Middle frontal gyrus (tissue), 1 donor: ENCODE measurements at regions not wholly inside any gene's neighbourhood (a gene's known extent, or its start where the extent isn't known, plus 50 kb on each side); places are given as distances from the start of the nearest gene placed in this dataset.

Source experiments
- DNase-seq: peaks from one replicate; pipeline ENCODE4 v3.0.0-alpha.2; 2015; ENCODE audit warnings: low spot score; ENCODE audit errors: extremely low spot score

DNA sequence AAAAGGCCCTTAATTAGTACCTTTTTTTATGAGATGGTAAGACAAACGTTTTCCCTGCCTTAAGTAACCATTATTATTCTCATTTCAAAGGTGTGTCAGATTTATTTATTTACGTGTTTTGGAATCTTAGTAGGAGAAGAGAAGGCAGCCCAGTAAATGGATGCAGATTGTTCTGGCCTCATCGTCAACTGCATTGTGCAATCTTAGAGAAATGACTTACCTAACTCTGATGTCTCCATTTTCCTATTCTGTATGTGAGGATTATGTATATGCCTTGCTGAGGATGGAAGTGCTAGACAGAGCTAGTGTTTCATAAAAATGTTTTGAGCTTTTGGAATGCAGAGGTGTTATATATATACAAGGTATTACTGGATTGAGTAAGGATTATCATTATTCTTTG lies 97.0 kb upstream of the JAG1 start:
- DNase-seq = no peak

DNA sequence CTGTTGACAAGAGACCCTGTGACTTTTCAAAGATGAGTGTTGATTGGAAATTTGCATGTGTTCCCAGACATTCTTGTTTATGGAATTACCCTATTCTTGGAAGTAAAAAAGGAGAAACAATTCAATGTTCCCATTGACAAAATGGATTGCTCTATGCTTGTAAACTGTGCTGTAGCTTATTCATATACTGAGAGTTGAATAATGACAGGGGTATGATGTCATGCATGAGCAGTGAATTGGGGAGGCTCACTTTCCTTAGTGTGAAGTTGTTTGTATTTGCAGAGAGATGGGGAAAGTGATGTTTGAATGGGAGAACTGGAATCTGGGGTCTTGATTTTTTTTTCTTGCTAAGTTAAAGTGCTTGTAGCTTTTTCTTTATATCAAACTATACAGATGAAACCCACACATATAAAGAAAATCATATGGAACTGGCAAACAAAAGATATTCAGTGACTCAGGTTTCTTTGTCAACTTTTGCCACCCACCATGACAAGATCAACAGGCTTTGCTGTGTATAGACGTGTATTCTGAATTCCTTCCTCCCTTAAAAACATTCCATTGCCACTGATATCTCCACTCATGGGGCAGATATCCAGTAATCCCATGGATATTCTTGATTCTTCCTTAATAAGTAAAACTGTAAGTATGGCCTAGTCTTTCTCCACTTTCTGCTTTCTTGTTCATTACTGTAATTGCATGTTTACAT lies 97.8 kb upstream of the JAG1 start:
- no peak for DNase-seq

DNA sequence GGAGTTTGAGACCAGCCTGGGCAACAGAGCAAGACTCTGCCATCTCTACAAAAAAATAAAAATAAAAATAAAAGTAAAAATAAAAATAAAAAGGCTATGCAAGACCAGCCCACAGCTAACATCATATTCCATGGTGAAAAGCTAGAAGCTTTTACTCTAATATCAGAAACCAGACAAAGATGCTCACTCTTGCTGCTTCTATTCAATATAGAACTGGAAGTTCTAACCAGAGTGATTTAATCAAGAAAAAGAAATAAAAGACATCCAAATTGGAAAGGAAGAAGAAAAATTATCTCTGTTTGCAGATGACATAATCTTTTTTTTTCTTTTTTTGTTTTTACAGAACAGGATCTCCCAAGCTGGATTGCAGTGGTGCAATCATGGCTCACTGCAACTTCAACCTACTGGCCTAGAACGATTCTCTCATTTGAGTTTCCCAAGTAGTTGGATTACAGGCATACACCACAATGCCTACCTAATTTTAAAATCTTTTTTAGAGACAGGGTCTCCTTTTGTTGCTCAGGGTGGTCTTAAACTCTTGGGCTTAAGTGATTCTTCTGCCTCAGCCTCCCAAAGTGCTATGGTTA lies 100.7 kb upstream of the JAG1 start:
- no peak for DNase-seq

DNA sequence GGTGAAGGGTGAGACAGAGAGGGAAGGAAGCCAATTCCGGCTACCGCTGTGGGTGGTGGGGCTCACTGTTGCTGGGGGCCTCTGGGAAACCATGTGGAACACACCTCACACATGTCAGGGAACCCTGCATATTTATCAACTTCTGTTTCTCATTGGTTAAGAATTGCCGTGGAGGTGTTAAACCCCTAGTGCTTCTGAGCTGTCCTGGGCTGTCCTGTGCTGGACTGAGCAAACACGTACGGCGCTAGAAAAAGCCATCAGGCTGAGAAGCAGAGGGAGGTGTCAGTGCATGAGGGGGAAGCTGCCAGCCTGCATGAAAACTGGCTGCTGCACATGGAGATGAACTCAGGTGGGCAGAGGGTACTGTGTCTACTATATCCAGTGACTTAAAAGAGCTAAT lies 103.9 kb upstream of the JAG1 start:
- no peak for DNase-seq

DNA sequence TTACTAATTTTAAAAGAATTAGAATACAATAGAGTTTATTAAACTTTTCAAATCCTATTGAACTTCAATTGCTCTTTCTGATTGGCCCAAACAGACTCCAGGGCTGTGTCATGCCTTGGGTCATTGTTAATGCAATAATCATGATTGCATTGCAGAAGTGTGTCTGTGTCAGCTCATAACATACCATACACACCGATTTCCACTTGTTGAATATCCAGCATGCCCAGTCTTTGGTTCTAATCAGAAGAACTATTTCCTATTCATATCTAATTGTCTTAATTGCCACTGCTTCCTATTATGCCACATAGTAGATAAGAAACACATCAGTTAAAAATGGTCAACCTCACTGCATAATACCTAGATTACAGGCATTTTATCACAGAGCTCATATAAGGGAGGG lies 106.1 kb upstream of the JAG1 start:
- no peak for DNase-seq

DNA sequence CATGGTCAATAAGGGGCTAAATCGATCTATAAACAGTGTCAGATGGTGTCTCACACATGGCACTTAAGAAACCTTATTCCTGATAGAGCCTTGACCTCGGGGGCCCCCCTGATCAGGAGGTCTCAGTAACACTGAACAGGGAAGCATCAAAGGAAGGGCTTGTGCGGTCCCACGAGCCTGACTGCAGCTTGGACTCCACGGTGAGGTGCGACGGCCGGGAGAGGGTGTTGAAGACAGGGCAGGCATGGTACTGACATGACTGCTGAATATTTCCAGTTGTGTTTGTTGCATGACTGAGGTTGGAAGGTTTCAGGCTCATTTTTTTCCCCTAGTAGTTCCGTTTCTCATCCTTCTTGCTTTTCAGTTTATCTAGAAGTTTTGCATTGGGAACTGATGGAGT lies 107.1 kb upstream of the JAG1 start:
- no peak for DNase-seq

DNA sequence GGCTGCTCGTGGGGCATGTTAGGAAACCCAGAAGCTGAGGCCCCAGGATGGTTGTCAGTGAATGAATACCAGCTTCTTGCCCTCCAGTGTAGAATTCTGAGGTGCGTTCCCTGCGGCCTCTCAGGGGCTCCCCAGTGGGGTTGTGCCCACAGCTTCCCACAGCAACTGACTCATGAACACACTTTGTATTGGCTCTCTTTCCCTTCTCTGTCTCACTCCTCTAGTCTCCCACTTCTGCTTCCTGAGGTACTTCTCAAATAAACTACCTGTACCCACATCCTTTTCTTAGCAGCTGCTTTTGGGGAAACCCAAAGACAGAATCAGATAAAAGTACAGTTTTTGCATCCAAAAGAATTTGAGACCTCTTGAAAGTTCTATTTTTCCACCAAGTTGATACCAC lies 107.7 kb upstream of the JAG1 start:
- no peak for DNase-seq

DNA sequence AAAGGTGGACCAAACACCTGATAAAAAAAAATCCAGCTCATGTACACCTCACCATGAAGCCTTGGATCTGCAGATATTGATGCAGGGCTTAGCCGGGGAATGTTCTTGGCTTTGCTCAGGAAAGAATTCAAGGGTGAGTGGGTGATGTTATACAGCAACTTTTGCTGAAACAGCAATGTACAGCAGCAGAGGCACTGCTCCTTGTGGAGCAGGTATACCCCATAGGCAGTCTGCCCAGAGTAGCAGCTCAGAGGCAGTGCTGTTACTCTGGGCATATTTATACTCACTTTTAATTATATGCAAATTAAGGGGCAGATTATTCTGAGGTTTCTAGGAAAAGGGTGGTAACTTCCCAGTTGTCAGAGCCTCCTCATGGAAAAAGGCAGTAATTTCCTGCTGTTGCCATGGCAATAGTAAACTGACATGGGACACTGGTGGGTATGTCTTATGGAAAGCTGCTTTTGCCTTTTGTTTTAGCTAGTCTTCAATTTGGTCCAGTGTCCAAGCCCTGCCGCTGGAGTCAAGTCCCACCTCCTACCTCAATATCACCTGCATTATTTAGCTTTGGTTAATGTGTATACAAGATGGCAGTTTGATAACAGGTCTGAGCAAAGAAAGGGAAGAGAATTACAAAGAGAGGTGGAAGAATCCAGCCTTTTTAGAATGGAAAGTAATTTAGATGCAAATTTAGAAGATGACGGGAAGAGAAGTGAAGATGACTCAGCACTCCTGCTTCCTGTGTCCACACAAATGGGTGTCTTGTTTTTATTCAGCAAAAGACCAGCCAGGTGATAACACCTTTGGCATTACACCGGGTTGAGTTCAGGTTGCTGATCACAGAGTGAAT lies 110.1 kb upstream of the JAG1 start:
- DNase-seq = no peak

DNA sequence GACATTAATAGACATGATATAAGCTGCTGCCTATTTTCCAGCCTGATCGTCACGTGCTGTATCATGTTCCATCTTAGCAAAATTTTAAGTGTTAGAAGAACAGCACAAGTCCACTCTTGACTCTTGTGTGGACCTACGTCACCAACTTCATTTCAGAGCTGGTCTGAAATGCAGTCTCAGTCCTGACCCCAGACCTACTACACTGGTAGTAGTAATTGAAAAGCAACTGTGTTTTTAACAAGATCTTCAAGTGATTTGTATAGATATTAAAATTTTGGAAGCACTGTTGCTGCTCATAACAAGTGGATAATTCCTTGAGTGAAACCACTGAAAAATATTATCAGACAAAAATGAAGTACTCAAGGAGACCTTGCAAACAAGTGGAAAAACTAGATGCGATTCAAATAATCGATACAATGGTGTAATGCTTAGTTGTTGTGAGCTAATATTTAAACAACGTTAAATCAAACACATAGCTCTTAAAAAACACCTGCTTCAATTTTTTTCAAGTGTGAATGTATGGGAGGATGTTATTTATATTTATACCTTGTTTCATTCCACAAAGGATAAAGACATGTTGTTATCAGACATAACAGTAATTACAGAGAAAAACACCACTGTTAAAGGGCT lies 110.9 kb upstream of the JAG1 start:
- DNase-seq = no peak

DNA sequence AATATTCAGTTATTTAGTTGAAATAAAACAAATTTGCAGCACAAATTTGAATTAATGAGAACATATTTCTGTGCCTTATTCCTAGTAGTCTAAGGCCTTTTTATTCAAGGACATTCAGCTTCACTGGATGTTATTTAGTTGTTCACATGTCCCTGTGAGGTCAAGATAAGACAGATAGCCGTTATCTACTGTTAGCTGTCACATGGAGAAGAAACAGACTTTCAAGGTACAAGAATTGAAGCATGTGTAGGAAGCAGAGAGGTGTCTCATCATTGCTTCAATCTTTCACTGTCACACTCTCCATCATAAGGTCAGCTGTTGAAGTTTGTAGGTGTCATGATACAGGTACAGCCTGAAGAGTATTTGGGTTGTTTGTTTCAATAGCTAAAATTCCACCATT lies 112.9 kb upstream of the JAG1 start:
- DNase-seq = no peak

DNA sequence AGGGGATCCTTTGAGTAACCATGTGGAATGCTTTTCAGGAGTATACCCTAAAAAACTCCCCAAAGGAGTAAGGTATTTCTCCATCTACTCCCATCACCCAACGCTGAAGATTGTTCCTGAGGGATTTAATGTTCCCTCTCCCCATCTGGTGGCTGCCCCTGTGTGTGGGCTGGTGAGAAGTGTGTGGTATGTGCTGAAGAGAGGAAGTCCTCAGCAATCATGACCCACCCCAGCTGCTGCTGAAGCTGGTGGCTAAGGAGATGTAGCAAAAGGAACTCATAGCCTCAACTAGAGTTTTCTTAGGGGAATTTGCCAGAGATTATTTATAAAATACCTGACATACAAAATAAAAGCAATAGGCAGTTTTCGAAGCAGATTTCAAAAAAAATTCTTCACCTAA lies 114.3 kb upstream of the JAG1 start:
- no peak for DNase-seq

DNA sequence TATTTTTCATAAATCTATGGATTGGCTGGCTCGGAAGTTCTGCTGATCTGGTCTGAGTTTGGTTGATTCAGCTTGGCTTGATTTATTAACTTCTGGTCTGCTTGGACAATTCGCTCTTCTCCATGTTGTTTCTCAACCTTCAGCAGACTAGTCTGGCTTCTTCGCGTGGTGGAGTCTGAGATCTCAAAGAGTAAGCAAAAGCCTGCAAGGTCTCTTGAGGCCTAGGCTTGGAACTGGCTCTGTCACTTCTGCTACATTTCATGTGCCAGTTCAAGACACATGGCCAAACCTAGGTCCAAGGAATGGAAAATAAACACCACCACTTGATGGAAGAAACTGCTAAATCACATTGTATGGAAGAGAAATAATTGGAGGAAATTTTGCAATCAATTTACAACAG lies 115.1 kb upstream of the JAG1 start:
- no peak for DNase-seq

DNA sequence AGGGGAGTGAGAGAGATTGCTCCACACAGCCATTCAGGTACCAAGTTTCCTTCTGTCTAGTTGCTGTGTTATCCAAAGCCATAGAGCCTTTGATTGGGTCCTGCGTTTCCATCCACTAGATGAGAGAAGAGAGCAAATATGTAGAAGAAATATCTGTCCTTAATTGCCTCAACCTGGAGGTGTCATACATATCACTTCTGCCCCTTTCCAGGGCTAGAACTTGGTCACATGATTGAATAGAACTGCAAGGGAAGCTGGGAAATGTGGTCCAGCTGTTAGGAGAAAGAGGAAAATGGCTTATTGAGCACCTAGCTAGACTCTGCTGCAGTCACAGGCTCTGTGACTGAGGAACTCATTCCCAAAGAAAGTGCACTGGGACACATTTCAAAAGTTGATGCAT lies 115.6 kb upstream of the JAG1 start:
- DNase-seq = no peak

DNA sequence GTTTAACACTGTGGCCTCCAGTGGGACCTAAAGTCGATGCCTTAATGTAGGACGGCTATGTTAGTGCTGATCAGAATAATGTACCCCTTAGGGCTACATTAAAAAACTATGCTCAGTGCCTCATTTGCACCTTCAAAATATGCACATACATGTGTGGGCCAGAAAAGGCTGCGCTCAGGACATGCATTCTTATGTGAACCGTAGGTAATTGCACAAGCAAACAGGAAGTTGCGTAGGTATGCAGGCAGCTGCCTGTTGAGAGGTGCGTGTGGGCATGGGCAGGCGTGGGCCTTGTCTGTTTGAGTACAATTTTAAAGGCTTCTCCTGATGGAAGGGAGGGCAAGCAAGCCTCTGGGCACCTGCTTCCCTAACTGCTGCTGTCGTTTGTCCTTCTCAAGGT lies 116.2 kb upstream of the JAG1 start:
- DNase-seq = no peak

DNA sequence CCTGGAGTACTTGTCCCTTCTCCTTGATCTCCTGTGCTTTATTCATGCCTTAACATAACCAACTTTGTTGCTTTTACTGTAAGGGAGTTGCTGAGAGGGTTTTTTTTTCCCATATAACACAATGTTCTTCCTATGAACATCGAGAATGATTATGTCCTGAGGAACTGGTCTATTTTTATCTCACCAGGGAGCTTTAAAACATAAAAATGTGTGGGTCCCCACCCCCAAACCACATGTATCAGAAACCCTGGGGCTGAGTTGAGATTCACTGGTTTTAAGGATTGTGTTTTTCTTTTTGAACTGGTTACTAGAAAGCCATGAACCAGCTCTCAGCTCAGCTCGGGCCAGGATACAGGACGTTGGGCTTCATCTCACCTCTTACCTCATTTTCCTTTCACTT lies 118.5 kb upstream of the JAG1 start:
- DNase-seq = peak; percentile 21

DNA sequence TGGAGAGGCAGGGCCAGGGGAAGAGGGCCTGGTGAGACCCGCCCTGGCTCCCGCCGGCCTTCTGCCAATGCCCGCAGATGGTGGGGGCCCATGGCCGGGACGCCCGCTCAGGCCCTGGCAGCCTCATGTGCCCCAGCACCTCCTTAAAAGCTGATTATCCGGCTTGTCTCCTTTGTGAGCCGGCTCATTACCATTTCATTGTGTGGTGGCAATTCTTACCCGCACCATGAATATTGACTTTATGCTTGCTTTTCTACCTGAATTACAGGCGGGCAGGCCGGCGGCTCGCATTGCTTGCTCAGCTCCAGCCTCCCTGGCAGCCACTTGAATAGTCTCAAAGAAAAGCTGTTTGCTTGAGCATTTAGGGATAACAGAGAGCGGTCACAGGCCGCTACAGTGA lies 120.0 kb upstream of the JAG1 start:
- no peak for DNase-seq

DNA sequence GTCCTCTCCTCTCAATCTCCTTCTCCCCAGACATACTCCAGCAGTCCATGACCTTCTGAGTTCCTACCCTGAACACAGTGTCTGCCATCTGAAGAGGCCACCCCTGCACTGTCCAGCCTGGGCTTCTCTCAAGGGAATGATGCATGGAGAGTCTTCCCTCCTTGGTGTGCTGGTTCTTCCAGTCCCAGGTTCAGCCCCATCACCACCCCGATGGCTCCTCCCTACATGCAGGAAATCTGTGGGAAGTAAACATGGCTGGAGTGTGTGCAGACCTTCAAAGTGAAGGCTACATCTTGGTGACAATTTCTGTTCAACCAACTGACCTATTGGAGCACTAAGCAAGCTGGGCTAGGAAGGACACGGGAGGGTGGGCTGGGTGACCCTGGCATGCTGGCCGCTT lies 121.0 kb upstream of the JAG1 start:
- DNase-seq = no peak

DNA sequence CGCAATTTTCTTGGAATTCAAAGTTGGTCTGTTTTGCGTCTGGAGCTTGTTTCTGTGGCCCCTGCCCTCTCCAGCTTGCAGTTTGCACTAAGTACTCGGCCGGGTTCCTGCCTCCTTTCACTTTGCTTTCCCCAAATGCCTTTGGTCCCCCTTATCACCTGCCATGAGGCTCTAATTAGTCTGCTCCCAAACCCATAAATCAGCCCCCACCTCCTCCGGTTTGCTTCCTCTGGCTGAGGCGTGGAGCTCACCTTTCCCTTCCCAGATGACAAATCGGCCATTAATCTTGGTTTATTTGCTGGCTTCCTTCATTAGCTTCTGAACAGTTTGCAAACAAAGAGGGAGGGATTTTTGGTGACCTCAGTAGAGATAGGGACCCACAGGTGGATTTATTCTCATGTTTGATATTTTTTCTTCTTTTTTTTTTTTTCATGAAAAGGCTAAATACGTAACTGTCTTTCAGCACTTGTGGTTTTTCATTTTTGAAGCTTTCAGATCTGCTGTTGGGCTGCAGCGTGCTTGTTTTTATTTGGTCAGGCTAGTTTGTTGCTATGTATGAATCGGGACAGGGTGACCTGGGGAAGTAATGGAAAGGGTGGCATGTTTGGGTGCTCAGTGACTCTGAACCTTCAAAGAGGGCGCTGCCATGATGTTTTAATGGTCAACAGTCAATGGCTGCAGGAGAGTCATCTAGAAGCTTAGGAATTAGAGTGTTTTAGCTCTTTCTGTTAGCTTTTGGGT lies 121.7 kb upstream of the JAG1 start:
- no peak for DNase-seq

DNA sequence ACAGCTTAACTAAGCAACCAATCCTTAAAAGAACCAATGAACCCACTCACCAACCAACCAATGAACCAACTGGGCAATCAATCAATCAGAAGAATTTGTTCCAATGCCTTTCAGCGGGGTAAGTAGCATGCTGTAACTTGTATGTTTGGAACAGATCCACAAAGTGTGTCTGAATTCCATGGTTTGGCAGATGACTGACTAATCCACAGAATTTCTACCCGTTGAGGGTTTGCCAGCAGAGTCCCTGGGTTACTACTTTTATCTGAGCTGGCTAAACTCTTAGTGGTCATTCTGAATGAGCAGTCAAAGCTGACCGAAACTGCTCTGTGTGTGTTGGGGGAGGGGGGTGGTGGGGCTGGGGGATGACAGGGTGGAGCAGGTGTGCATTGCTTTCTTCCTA lies 125.0 kb upstream of the JAG1 start:
- DNase-seq = no peak

DNA sequence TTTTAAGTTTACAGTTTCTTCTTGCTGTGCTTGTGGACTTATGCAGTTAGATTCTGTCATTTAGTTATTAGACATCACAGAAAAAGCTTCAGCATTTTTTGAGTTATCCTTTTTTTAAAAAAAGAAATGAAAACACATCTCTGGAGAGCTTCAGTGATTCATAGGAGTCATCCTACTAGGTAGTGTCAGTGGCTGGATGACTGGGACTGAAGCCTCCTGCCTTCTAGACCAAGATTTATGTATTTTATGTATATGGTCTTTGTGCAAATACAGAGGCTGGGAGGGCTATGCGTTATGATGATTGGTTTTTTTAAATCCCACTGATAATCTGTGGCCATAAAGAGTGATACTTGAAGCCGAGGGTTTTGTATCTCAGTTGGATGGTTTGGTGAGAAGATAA lies 125.9 kb upstream of the JAG1 start:
- DNase-seq = no peak

DNA sequence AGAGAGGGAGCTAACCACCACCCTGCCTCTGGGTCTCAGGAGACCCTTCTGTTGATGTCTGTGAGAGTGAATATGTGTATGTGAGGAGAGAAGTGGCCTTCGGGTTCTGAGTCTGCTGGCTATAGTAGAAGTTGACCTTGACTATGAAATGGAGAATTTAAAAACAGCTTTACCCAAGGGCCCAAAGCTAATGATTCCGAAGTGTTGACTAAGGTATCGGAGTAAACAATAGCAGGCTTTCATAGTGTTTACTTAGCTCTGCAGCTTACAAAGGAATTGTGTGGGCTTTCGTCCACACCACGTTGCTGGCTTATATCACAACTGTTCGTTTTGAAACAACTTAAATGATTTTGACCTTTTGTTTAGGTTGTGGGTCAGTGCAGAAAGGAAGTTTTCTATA lies 126.5 kb upstream of the JAG1 start:
- no peak for DNase-seq

DNA sequence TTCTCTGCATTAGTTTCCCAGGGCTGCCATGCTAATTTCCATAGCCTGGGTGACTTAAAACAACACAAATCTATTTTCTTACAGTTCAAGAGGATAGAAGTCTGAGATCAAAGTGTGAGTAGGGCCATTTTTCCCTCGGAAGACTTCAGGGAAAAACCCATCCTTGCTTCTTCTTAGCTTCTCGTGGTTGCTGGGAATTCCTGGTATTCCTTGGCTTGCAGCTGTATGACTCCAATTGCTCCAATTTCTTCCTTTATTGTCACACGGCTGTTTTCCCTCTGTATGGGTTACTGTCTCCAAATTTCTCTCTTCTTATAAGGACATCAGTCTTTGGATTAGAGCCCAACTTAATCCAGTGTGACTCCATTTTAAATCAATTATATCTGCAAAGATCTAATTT lies 128.4 kb upstream of the JAG1 start:
- no peak for DNase-seq
